ENCODE measurements at regions not wholly inside any gene's neighbourhood (a gene's known extent, or its start where the extent isn't known, plus 50 kb on each side); places are given as distances from the start of the nearest gene placed in this dataset.
A peak's percentile ranks its signal among the peaks of the same experiment; 100 is the strongest.

- WGBS, 2 experiments (ENCODE audit: extremely low coverage in 1 of 2, insufficient coverage in 1 of 2, insufficient read length in 1 of 2, insufficient replicate concordance in 2 of 2, low coverage in 1 of 2, low lambda C conversion rate in 2 of 2, missing lambda C conversion rate in 1 of 2) = 97% methylated on average over 4 of the region's 4 CpGs; no CpG with 5 or more reads in 1 of the 2 experiments
- H3K79me2 ChIP-seq (ENCODE audit: control insufficient read depth in 1 of 2, insufficient read depth in 2 of 2, low read length in 2 of 2) = no peaks in the 10 kb centered on the region
- no peak overlapping the region for H2BK15ac ChIP-seq (ENCODE audit: low read length)
- H2AFZ ChIP-seq (ENCODE audit: low read length) = peak overlapping the region; percentile 30; the same call in 1 of the 2 replicates
- H3K4me3 ChIP-seq (ENCODE audit: extremely low read depth in 1 of 4, insufficient read depth in 2 of 4, low read depth in 3 of 4, low read length in 4 of 4) = no peak overlapping the region
- H2BK5ac ChIP-seq (ENCODE audit: low read depth, low read length) = no peak overlapping the region
- no peak for FAIRE-seq
- no peak overlapping the region for H2AK5ac ChIP-seq (ENCODE audit: low read depth, low read length)
- no peak overlapping the region for H3K23ac ChIP-seq (ENCODE audit: insufficient read length)
- no peak overlapping the region for H3K9ac ChIP-seq (replicated peaks in 1 of 4; ENCODE audit: extremely low read depth in 1 of 4, low read depth in 3 of 4, low read length in 3 of 4)
- no peak overlapping the region for H2BK20ac ChIP-seq (ENCODE audit: low read length)
- H3K79me1 ChIP-seq (ENCODE audit: low read depth, low read length) = no peaks in the 10 kb centered on the region
- H3K4me2 ChIP-seq (ENCODE audit: insufficient read depth in 1 of 2, low read depth in 2 of 2, low read length in 2 of 2) = no peak overlapping the region
- H2BK120ac ChIP-seq (replicated peaks; ENCODE audit: low read depth, low read length) = no peak overlapping the region
- no peak overlapping the region for H3K18ac ChIP-seq (ENCODE audit: extremely low read depth, low read length)
- H4K5ac ChIP-seq (ENCODE audit: insufficient read length, low read depth, low read length) = no peak overlapping the region
- H3K27me3 ChIP-seq (replicated peaks in 1 of 4; ENCODE audit: control insufficient read depth in 3 of 4, extremely low read depth in 1 of 4, insufficient read depth in 3 of 4, low read length in 3 of 4) = no peaks in the 10 kb centered on the region
- H4K8ac ChIP-seq (ENCODE audit: extremely low read depth, insufficient read depth, low read length) = no peak overlapping the region
- H3K56ac ChIP-seq (replicated peaks; ENCODE audit: insufficient read length, low read depth, low read length) = no peak overlapping the region
- H3K14ac ChIP-seq (ENCODE audit: insufficient read length) = no peak overlapping the region
- no peak overlapping the region for H4K91ac ChIP-seq (replicated peaks; ENCODE audit: insufficient read length, low read length)
- ChIA-PET CTCF (ENCODE audit: partially characterized antibody) (interaction anchor here (0.8 to 1.4 kb wide), 5 partner anchors 8 to 216 kb away, joined by 3 to 5 read pairs (median 3); no protein-coding TSS in a partner anchor), POLR2A (ENCODE audit: partially characterized antibody) (no interaction called here)
- H3K9me3 ChIP-seq (ENCODE audit: insufficient read depth in 2 of 2, low read depth in 1 of 2, low read length in 1 of 2) = no peaks in the 10 kb centered on the region
- DNase-seq (ENCODE audit: low read depth in 1 of 2, low spot score in 2 of 2) = no peak
- no peak overlapping the region for H3K4ac ChIP-seq (replicated peaks; ENCODE audit: insufficient read length, low read depth, low read length)
- H3K27ac ChIP-seq (ENCODE audit: low read depth, low read length) = no peak overlapping the region
- no peaks in the 10 kb centered on the region for H3K23me2 ChIP-seq (ENCODE audit: low read depth, low read length)
- no peak overlapping the region for H2BK12ac ChIP-seq (ENCODE audit: low read depth, low read length)
- no peaks in the 10 kb centered on the region for H3K4me1 ChIP-seq (replicated peaks in 1 of 4; ENCODE audit: control insufficient read depth in 3 of 4, insufficient read depth in 4 of 4, low read length in 3 of 4)
- H3K36me3 ChIP-seq (ENCODE audit: control insufficient read depth in 2 of 4, insufficient read depth in 4 of 4, low read length in 3 of 4) = no peaks in the 10 kb centered on the region
- no peaks in the 10 kb centered on the region for H4K20me1 ChIP-seq (replicated peaks in 1 of 2; ENCODE audit: control insufficient read depth in 1 of 2, insufficient read depth in 2 of 2, low read length in 2 of 2)
- TF ChIP-seq SIX5 (IDR thresholded peaks at IDR 0.05; ENCODE audit: low read depth, low read length) = no peak
- no peak for TF ChIP-seq RNF2 (IDR thresholded peaks at IDR 0.05; ENCODE audit: borderline replicate concordance, low read depth, low read length, missing control alignments, poor library complexity, severe bottlenecking)
- no peak for TF ChIP-seq CTBP2 (IDR thresholded peaks at IDR 0.05; ENCODE audit: borderline replicate concordance, insufficient read depth, insufficient read length, low read length)
- no peak for TF ChIP-seq TEAD4 (IDR thresholded peaks at IDR 0.05; ENCODE audit: low read depth, low read length)
- no peak for TF ChIP-seq ZNF274 (IDR thresholded peaks at IDR 0.05; ENCODE audit: borderline replicate concordance, extremely low read depth, low read length)
- no peak for TF ChIP-seq POLR2AphosphoS5 (IDR thresholded peaks at IDR 0.05; ENCODE audit: low read depth, low read length)
- no peak for TF ChIP-seq MAFK (IDR thresholded peaks at IDR 0.05; ENCODE audit: low read depth, low read length)
- no peak for TF ChIP-seq SRF (IDR thresholded peaks at IDR 0.05; ENCODE audit: low read depth, low read length)
- no peak for TF ChIP-seq USF2 (IDR thresholded peaks at IDR 0.05; ENCODE audit: low read length)
- no peak for TF ChIP-seq MAX (IDR thresholded peaks at IDR 0.05)
- TF ChIP-seq POLR2A (IDR thresholded peaks at IDR 0.05; ENCODE audit: control extremely low read depth in 1 of 2, low read depth in 2 of 2, low read length in 2 of 2) = no peak
- no peak for TF ChIP-seq ATF2 (IDR thresholded peaks at IDR 0.05; ENCODE audit: low read length)
These were observed 150.5 kb upstream of the ZNF385D start for GRCh38 chr3:21901484-21901883.

Data from H1 (cell line).